Nephron (organoid): ENCODE measurements at regions not wholly inside any gene's neighbourhood (a gene's known extent, or its start where the extent isn't known, plus 50 kb on each side); places are given as distances from the start of the nearest gene placed in this dataset.

Experiments
- H3K27ac Mint-ChIP-seq, 3 experiments: 2 replicates each; pipeline ENCODE4 v1.8.0; 2020; ENCODE audit warnings: mixed read lengths in 3 of 3, mild to moderate bottlenecking in 2 of 3, moderate library complexity in 1 of 3
- H3K27me3 Mint-ChIP-seq: 2 replicates; pipeline ENCODE4 v1.8.0; 2021; ENCODE audit warnings: low read depth, mild to moderate bottlenecking, moderate library complexity, mixed read lengths
- H3K36me3 Mint-ChIP-seq: 2 replicates; pipeline ENCODE4 v1.8.0; 2020; ENCODE audit warnings: low read depth, mixed read lengths
- H3K4me1 Mint-ChIP-seq: 2 replicates; pipeline ENCODE4 v1.8.0; 2020; ENCODE audit warnings: mixed read lengths
- H3K4me3 Mint-ChIP-seq, 3 experiments: 2 replicates each; pipeline ENCODE4 v1.8.0; 2020; ENCODE audit warnings: mild to moderate bottlenecking in 3 of 3, mixed read lengths in 3 of 3, moderate library complexity in 2 of 3
- H3K9me3 Mint-ChIP-seq: 2 replicates; pipeline ENCODE4 v1.8.0; 2020; ENCODE audit warnings: mixed read lengths
- TF ChIP-seq, protein P1 (sequence below), 3 experiments: fragments of 200-600 bp; sonication (generic); IDR thresholded peaks; one replicate each; pipeline ENCODE4 v1.5.0; 2021; ENCODE audit warnings: antibody characterized with exemption in 3 of 3; ENCODE audit not compliant: unreplicated experiment in 3 of 3

DNA sequence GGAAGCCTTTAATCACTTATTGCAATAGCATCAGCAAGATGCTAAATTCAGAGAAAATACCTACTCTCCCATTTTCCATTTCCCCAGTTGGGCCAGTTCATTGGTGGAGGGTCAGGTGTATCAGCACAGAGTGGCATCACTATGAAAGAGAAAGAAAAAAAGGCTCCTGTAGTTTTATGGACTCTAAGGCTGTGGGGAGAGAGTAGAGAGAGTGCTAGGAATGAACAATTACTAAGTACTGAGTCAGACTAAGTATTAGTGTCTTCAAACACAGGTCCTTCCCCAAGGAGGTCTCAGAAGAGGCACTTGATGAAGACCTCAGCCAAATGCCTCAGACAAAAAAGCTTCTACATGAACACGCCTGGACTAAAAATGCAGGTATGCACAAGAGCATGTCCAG is 1061.9 kb downstream of the FSTL5 start:
- H3K9me3 Mint-ChIP-seq = no peaks in the 10 kb centered on the region
- H3K36me3 Mint-ChIP-seq = no peaks in the 10 kb centered on the region
- H3K4me3 Mint-ChIP-seq = no peak overlapping the region
- H3K4me1 Mint-ChIP-seq = peaks cover 13% of the 10 kb centered on the region
- H3K27me3 Mint-ChIP-seq = no peaks in the 10 kb centered on the region
- TF ChIP-seq, protein P1, sequence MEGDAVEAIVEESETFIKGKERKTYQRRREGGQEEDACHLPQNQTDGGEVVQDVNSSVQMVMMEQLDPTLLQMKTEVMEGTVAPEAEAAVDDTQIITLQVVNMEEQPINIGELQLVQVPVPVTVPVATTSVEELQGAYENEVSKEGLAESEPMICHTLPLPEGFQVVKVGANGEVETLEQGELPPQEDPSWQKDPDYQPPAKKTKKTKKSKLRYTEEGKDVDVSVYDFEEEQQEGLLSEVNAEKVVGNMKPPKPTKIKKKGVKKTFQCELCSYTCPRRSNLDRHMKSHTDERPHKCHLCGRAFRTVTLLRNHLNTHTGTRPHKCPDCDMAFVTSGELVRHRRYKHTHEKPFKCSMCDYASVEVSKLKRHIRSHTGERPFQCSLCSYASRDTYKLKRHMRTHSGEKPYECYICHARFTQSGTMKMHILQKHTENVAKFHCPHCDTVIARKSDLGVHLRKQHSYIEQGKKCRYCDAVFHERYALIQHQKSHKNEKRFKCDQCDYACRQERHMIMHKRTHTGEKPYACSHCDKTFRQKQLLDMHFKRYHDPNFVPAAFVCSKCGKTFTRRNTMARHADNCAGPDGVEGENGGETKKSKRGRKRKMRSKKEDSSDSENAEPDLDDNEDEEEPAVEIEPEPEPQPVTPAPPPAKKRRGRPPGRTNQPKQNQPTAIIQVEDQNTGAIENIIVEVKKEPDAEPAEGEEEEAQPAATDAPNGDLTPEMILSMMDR (IDR thresholded peaks at IDR 0.05; ENCODE audit: unreplicated experiment in 3 of 3) = no peak
- no peak overlapping the region for H3K27ac Mint-ChIP-seq

GRCh38 chr4:161097821-161098220 is 1066.0 kb downstream of the FSTL5 start:
- Mint-ChIP-seq H3K27ac (peak overlapping the region; percentile 22 to 49 (median 40)), H3K4me1 (peaks cover 13% of the 10 kb centered on the region), H3K9me3 (no peaks in the 10 kb centered on the region), H3K36me3 (no peaks in the 10 kb centered on the region), H3K4me3 (no peak overlapping the region), H3K27me3 (no peaks in the 10 kb centered on the region)
- TF ChIP-seq, protein P1 (IDR thresholded peaks at IDR 0.05; ENCODE audit: unreplicated experiment in 3 of 3) = no peak

GRCh38 chr4:161061046-161061445 is 1102.8 kb downstream of the FSTL5 start:
- Mint-ChIP-seq H3K9me3 (peaks cover 3% of the 10 kb centered on the region), H3K4me3 (no peak overlapping the region), H3K36me3 (no peaks in the 10 kb centered on the region), H3K4me1 (no peaks in the 10 kb centered on the region), H3K27ac (no peak overlapping the region), H3K27me3 (no peaks in the 10 kb centered on the region)
- TF ChIP-seq, protein P1 (IDR thresholded peaks at IDR 0.05; ENCODE audit: unreplicated experiment in 3 of 3) = no peak
